B cell (primary cell): ENCODE measurements at regions not wholly inside any gene's neighbourhood (a gene's known extent, or its start where the extent isn't known, plus 50 kb on each side); places are given as distances from the start of the nearest gene placed in this dataset.

Experiments
- CTCF ChIP-seq: fragments of 200-600 bp; IDR thresholded peaks from one replicate; pipeline ENCODE4 v1.8.0; 2022; ENCODE audit warnings: antibody characterized with exemption, mild to moderate bottlenecking
- EZH2 ChIP-seq: IDR thresholded peaks from 2 replicates; pipeline ENCODE4 v1.6.1; 2012; ENCODE audit warnings: borderline replicate concordance, low read depth, mild to moderate bottlenecking, moderate library complexity, low read length; ENCODE audit not compliant: insufficient read depth, poor library complexity, severe bottlenecking

GRCh38 chr6:148222846-148223245 is 119.8 kb upstream of the SASH1 start:
- TF ChIP-seq CTCF (no peak), EZH2 (no peak)
